DND-41 (cell line): ENCODE measurements at regions not wholly inside any gene's neighbourhood (a gene's known extent, or its start where the extent isn't known, plus 50 kb on each side); places are given as distances from the start of the nearest gene placed in this dataset.

Source experiments
- CTCF ChIP-seq: IDR thresholded peaks from 2 replicates; pipeline ENCODE4 v1.5.1; 2012; ENCODE audit warnings: borderline replicate concordance, low read length, moderate library complexity, mild to moderate bottlenecking; ENCODE audit not compliant: poor library complexity, severe bottlenecking; ENCODE audit errors: extremely low read depth
- EZH2 ChIP-seq: IDR thresholded peaks from 3 replicates; pipeline ENCODE4 v1.6.1; 2012; ENCODE audit warnings: borderline replicate concordance, low read depth, mild to moderate bottlenecking, moderate library complexity, low read length, inconsistent platforms; ENCODE audit not compliant: severe bottlenecking

- no peak for TF ChIP-seq CTCF
- no peak for TF ChIP-seq EZH2
Measured at GRCh38 chr3:13207975-13208705, 134.9 kb upstream of the IQSEC1 start.
